GM21529 (cell line): ENCODE measurements at regions not wholly inside any gene's neighbourhood (a gene's known extent, or its start where the extent isn't known, plus 50 kb on each side); places are given as distances from the start of the nearest gene placed in this dataset.
"Not testable (repeated sequence)": the region's sequence is repeated elsewhere in the genome, so short reads cannot be mapped to it uniquely, and the experiment has no call there.

Source experiments
- ATAC-seq: cut with Tn5 transposase; IDR thresholded peaks from one replicate; pipeline ENCODE4 v1.9.1; 2021; ENCODE audit not compliant: unreplicated experiment

- no peak for ATAC-seq
Measured at GRCh38 chr20:57093766-57094165, 172.7 kb downstream of the BMP7 start.

GRCh38 chr20:57094252-57094891, 172.1 kb downstream of the BMP7 start:
- ATAC-seq, result no peak

- ATAC-seq, result no peak
Measured at GRCh38 chr20:57094991-57095390, 171.4 kb downstream of the BMP7 start.

DNA sequence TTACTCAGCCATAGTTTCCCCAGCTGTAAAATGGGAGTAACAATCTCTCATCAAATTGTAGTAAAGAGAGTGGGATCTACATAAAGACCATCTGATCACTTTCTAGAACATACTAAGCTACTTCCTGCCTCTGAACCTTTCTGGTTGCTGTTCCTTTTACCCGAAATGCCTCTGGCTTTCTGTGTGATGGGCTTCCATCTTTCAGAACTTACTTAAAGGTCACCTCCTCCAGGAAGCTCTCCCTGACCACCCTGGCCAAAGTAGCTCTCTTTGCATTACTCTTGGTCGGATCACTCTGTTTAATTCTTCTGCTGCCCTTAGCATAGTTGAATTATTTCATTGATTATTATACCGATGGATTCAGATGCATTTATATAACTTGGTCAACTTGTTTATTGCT, 171.0 kb downstream of the BMP7 start:
- no peak for ATAC-seq

DNA sequence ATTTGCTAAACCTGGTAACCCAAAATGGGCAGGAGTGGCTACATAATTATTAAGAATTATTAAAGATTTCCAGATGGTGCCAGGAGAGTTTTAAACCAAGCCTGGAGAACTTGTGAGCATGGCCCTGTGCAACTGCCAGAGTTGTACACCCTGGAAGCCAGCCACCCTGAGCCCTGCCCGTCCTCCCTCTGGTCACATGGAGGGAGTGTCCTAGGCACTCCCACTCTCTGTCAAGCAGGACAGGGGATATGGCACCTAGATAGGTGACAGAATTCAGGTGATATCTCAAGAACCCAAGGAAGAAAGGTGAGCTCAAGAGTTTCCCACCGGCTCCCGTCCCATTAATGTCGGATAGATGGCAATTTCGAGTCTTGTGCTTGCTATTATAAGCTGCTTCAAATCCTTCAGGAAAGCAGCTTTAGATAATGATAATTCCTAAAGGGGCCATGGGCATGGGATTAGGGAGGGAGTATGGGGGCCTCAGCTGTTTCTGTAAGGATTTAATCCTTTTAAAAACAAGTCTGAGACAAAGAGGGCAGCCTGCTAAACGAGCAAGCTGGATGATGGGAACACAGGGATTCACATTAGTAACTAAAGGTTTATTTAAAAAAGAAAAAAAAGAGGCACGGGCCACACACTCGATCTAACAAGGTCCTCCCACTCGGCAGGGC, 169.1 kb downstream of the BMP7 start:
- no peak for ATAC-seq

- ATAC-seq, result no peak
Measured at GRCh38 chr20:57102160-57102559, 164.3 kb downstream of the BMP7 start.

- ATAC-seq, result no peak
Measured at GRCh38 chr20:57102566-57102965, 163.9 kb downstream of the BMP7 start.

- no peak for ATAC-seq
Measured at GRCh38 chr20:57103146-57103800, 163.2 kb downstream of the BMP7 start.

DNA sequence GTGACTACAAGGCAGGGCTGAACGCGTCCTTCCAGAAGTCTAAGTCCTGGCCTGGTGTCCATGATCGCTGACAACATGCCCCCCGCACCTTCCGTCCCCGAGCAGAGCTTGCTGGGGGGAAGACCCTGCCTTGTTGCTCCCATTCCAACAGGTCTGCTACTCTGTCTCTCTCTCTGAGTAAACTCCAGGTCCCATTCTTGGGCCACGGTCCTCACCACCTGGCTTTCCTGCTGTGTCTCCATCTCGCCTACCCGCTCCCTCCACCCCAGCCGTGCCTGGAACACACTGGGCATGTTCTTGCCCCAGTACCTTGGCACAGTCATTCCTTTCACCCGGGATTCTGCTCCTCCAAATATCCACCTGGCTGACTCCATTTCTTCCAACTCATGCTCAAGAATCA, 162.3 kb downstream of the BMP7 start:
- ATAC-seq, result no peak

DNA sequence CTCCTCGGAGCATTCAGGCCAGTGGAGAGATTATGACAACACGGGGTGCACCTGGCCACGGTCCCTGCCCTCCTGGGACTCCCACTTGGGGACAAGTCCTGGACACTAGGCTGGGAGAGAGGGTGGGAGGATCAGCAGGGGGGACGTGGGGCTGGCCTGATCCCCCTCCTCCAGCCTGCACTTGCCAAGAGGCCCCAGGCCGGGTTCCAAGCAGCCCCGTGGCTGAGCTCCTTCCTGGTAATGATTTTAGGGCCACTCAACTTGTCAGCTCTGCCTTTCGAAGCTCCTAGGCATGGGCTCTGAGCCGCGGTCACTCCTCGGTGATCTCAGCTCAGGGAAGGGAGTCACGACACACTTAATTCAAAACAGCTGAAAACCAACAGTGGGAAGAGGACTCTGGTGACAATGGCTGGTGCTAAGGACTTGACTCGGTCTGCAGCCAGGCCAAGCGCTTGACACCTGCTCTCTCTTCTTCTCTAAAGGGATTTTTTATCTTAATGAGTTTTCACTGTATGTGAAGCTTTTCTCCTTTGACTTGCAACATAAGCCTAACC, 161.7 kb downstream of the BMP7 start:
- ATAC-seq, result no peak

GRCh38 chr20:57106030-57106682, 160.3 kb downstream of the BMP7 start:
- ATAC-seq, result no peak

DNA sequence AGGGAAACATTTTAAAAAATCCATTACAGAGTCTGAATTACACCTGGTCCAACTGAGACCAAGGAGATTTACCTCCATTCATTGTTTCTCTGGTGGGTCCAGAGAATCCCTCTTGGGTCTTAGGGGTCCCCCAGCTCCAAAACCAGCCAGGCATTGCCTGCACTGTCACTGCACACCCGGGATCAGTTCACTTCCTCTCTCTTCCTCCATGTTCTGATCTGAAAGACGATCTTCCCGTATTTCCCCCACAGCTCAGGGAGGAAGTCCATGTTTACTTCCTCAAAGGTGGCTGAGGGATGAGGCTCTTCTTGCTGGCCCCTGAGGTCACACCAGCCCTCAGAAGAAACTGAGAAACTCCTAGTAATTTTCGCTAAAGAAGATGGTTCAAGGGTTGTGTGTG, 159.7 kb downstream of the BMP7 start:
- ATAC-seq, result no peak

DNA sequence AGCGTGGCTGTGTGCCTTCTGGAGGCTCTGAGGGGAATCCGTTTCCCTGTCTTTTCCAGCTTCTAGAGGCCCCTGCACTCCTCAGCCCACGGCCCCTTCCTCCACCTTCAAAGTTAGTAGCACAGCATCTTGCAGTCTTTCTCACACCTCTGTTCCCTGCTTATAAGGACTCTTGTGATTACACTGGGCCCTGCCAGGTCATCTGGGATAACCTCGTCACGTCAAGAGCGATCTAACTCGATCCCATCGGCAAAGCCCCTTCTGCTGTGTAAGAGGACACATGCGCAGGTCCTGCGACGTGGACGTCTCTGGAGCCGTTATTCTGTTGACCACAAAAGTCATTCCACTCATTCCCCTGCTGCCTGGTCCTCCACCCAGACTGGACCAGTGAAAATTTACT, 159.2 kb downstream of the BMP7 start:
- no peak for ATAC-seq

GRCh38 chr20:57108218-57108617, 158.2 kb downstream of the BMP7 start:
- ATAC-seq, result no peak

GRCh38 chr20:57108742-57109570, 157.5 kb downstream of the BMP7 start:
- no peak for ATAC-seq

GRCh38 chr20:57109571-57109953, 156.9 kb downstream of the BMP7 start:
- ATAC-seq, result no peak

DNA sequence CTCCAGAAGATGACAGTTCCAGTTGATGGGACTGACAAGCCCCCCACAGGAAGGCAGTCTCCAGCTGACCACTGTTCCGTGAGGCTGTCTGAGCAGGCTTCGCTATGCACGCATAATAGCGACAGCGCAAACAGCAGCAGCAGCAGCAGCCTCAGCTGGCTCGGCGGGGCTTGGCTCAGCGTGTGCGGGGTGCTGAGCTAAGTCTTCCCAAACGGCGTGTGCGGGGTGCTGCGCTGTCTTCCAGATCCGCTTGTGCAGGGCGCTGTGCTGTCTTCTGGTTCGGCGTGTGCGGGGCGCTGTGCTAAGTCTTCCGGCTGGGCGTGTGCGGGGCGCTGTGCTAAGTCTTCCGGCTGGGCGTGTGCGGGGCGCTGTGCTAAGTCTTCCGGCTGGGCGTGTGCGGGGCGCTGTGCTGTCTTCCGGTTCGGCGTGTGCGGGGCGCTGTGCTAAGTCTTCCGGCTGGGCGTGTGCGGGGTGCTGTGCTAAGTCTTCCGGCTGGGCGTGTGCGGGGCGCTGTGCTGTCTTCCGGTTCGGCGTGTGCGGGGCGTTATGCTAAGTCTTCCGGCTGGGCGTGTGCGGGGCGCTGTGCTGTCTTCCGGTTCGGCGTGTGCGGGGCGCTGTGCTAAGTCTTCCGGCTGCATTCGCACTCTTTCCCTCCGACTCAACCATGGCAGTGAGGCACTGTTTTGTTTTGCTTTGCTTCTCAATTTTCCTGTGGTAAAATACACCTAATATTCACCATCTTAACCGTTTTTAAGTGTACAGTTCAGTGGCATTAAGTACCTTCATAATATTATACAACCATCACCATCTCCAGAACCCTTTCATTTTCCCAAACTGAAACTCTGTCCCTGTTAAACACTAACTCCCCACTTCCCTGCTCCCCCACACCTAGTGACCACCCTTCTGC, 156.1 kb downstream of the BMP7 start:
- not testable (repeated sequence) for ATAC-seq

GRCh38 chr20:57111028-57111373, 155.4 kb downstream of the BMP7 start:
- ATAC-seq, result no peak

DNA sequence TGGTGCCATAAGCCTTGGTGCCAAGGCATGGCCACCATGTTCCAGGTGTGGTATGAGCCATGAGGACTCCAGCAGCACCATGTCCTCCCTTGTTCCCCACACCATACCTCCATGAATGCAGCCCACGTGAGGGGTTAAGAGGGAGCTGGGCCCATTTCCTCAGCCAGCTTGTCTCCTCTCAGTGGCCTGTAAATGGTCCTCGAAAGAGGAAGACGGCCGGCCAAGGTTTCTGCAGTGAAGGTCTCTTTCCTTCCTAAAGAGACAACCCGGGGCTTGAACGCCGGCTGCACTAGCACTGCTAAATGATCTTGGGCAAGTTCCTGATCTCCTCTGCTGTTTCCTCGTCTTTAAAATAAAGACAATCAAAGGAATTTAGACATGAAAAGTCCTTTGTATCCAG, 154.0 kb downstream of the BMP7 start:
- no peak for ATAC-seq
